ENCODE measurements at regions not wholly inside any gene's neighbourhood (a gene's known extent, or its start where the extent isn't known, plus 50 kb on each side); places are given as distances from the start of the nearest gene placed in this dataset.

GRCh38 chr2:160565099-160565845 lies 71.7 kb upstream of the RBMS1 start:
- TF ChIP-seq CTCF (IDR thresholded peaks at IDR 0.05) (no peak), POLR2A (IDR thresholded peaks at IDR 0.05) (no peak)

All from esophagus squamous epithelium (tissue), 4 donors.